ENCODE measurements at regions not wholly inside any gene's neighbourhood (a gene's known extent, or its start where the extent isn't known, plus 50 kb on each side); places are given as distances from the start of the nearest gene placed in this dataset.

DNA sequence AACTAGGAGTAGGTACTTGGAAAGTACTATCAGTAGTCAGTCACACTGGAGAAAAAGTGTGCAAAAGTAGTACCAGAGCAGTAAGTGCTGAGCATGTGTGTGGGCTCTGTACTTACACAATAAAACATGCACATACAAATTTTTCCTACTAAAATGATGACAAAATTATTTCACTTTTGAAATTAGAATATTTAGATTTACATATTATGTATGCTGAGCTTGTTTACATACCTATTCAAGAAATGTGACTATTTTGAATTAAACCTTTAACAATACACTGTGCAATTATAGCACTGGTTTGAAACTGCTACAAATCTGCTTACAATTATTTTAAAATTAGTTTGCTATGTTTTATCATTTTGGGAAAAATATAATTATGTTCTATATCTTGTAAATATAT lies 2781.6 kb upstream of the PCDH20 start:
- Histone ChIP-seq H3K27me3 (no peaks in the 10 kb centered on the region), H3K27ac (no peak overlapping the region), H3K9me3 (no peaks in the 10 kb centered on the region), H3K36me3 (replicated peaks in 1 of 2; ENCODE audit: insufficient read depth in 1 of 2, low read depth in 2 of 2) (no peaks in the 10 kb centered on the region), H3K4me3 (no peak overlapping the region), H3K4me1 (no peaks in the 10 kb centered on the region)
- ATAC-seq (no peak), DNase-seq (no peak)
- no peak for TF ChIP-seq POLR2A (IDR thresholded peaks at IDR 0.05)
- TF ChIP-seq, protein P1, sequence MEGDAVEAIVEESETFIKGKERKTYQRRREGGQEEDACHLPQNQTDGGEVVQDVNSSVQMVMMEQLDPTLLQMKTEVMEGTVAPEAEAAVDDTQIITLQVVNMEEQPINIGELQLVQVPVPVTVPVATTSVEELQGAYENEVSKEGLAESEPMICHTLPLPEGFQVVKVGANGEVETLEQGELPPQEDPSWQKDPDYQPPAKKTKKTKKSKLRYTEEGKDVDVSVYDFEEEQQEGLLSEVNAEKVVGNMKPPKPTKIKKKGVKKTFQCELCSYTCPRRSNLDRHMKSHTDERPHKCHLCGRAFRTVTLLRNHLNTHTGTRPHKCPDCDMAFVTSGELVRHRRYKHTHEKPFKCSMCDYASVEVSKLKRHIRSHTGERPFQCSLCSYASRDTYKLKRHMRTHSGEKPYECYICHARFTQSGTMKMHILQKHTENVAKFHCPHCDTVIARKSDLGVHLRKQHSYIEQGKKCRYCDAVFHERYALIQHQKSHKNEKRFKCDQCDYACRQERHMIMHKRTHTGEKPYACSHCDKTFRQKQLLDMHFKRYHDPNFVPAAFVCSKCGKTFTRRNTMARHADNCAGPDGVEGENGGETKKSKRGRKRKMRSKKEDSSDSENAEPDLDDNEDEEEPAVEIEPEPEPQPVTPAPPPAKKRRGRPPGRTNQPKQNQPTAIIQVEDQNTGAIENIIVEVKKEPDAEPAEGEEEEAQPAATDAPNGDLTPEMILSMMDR (IDR thresholded peaks at IDR 0.05), result no peak
- intact Hi-C loops (cut with DNase I), result no loop called here

DNA sequence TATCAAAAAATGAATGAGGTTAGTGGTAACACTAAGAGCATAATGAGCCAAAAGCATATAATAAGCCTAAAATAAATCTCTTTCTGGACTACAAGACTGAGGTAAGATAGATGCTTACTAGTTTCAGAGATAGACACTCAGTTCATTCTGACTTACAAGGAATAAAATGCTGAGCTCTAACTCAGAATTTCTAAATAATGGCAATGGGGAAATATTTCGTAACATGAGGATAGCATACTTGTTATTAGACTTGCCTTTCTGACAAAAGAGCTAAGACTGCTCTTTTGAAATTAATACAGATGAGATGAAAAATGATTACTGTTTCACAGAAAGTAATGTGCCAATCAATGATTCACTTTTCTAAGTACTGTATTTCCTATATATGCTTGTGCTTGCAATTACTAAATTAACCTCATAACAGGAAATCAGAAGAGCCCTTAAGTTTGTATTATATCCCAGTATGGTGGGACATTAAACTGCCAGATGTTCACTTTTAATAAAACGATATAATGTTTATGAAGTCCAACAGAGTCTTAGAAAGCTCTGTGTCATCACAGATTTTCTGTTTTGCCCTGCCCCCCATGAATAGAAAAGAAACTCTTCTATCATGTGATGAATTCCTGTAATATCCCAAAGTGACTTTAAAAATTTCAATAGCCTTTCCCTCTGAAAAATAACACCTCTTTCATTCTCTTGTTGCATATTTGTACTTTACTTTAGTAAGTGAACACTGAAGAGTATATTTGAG lies 2771.0 kb upstream of the PCDH20 start:
- H3K27me3 ChIP-seq, result no peaks in the 10 kb centered on the region
- no peak for TF ChIP-seq POLR2A (IDR thresholded peaks at IDR 0.05)
- TF ChIP-seq, protein P1 (IDR thresholded peaks at IDR 0.05), result no peak
- H3K4me1 ChIP-seq, result no peaks in the 10 kb centered on the region
- H3K27ac ChIP-seq, result no peak overlapping the region
- DNase-seq (no peak), ATAC-seq (no peak)
- intact Hi-C loops (cut with DNase I), result no loop called here
- no peaks in the 10 kb centered on the region for H3K9me3 ChIP-seq
- WGBS, 2 donors, result 57% methylated on average over 2 of the region's 2 CpGs
- no peaks in the 10 kb centered on the region for H3K36me3 ChIP-seq (replicated peaks in 1 of 2; ENCODE audit: insufficient read depth in 1 of 2, low read depth in 2 of 2)
- no peak overlapping the region for H3K4me3 ChIP-seq

DNA sequence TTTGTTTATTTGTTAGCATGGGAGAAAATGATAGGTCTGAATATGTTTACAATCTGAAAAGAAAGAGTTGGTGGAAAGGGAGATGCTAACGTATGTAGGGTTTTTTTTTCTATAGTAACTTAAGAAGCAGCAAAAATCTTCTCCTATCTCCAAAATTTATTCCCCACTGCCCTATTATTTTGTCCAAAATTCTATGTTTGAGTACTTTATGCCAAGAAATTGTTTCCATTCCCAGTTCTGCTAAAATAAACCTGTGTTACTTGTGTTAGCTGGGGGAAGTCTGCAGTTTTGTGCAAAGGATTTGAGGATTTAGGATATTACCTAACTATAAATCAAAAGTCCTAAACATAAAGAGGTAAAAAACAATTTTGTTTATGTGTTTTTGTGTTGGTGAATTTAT lies 2770.4 kb upstream of the PCDH20 start:
- intact Hi-C loops (cut with DNase I), result no loop called here
- DNase-seq (no peak), ATAC-seq (no peak)
- 49 to 51% methylated on average over 1 of the region's 1 CpG for WGBS, 2 donors
- Histone ChIP-seq H3K9me3 (no peaks in the 10 kb centered on the region), H3K4me3 (no peak overlapping the region), H3K27me3 (no peaks in the 10 kb centered on the region), H3K4me1 (no peaks in the 10 kb centered on the region), H3K36me3 (replicated peaks in 1 of 2; ENCODE audit: insufficient read depth in 1 of 2, low read depth in 2 of 2) (no peaks in the 10 kb centered on the region), H3K27ac (no peak overlapping the region)
- TF ChIP-seq, protein P1 (IDR thresholded peaks at IDR 0.05), result no peak
- TF ChIP-seq POLR2A (IDR thresholded peaks at IDR 0.05), result no peak

DNA sequence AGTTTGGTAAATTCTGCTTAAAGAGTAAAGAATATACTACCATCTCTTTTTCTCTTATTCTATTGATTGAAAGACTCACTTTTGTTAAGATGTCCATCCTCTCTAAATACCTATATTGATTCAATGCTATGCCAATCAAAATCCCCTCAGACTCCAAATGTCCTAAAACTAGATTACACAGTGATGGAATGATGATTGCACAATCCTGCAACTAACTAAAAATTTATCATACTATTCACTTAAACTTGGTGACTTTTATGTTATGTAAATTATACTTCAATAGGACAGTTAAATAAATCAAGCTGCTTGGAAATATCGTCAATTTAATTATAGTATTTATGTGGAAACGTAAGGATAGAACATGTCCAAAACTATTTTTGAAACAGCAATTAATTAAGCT lies 2765.1 kb upstream of the PCDH20 start:
- Histone ChIP-seq H3K27me3 (no peaks in the 10 kb centered on the region), H3K4me3 (no peak overlapping the region), H3K4me1 (no peaks in the 10 kb centered on the region), H3K36me3 (replicated peaks in 1 of 2; ENCODE audit: insufficient read depth in 1 of 2, low read depth in 2 of 2) (no peaks in the 10 kb centered on the region), H3K9me3 (no peaks in the 10 kb centered on the region), H3K27ac (no peak overlapping the region)
- DNase-seq (no peak), ATAC-seq (no peak)
- TF ChIP-seq POLR2A (IDR thresholded peaks at IDR 0.05), result no peak
- WGBS, 2 donors, result 68 to 70% methylated on average over 2 of the region's 2 CpGs
- intact Hi-C loops (cut with DNase I), result no loop called here

DNA sequence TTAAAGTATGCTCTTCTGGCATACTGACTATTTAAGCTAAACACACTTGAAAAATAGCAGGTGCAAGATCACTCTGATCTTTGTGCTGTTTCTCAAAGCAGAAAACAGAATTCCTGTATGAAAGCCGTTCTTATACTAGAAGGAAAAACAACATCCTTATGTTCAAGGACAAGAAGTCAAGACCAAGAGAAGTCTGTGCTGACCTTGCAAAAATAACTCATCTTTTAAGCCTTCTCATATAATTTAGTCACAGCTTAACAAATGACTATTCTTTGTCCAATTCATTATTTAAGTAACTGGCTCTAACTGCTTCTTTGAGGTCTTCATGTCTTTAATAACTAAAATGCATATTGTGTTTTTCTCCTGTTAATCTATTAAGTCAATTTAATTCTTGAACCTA lies 2750.2 kb upstream of the PCDH20 start:
- WGBS, 2 donors, result 28 to 56% methylated on average over 1 of the region's 1 CpG
- Histone ChIP-seq H3K36me3 (replicated peaks in 1 of 2; ENCODE audit: insufficient read depth in 1 of 2, low read depth in 2 of 2) (no peaks in the 10 kb centered on the region), H3K4me3 (no peak overlapping the region), H3K9me3 (no peaks in the 10 kb centered on the region), H3K27ac (no peak overlapping the region), H3K4me1 (no peaks in the 10 kb centered on the region), H3K27me3 (no peaks in the 10 kb centered on the region)
- intact Hi-C loops (cut with DNase I), result no loop called here
- ATAC-seq (no peak), DNase-seq (no peak)
- TF ChIP-seq, protein P1 (IDR thresholded peaks at IDR 0.05), result no peak
- TF ChIP-seq POLR2A (IDR thresholded peaks at IDR 0.05), result no peak
